Testis (tissue), 2 donors: ENCODE measurements at regions not wholly inside any gene's neighbourhood (a gene's known extent, or its start where the extent isn't known, plus 50 kb on each side); places are given as distances from the start of the nearest gene placed in this dataset.
"Not testable (repeated sequence)": the region's sequence is repeated elsewhere in the genome, so short reads cannot be mapped to it uniquely, and the experiment has no call there.

Source experiments
- DNase-seq: peaks from one replicate; pipeline ENCODE4 v3.0.0-alpha.2; 2019
- H3K27ac ChIP-seq, 2 donors: fragments of 200-600 bp; sonication (generic); one replicate each; pipeline ENCODE4 v1.5.1; 2019
- H3K27me3 ChIP-seq: fragments of 200-600 bp; sonication (generic); one replicate; pipeline ENCODE4 v1.5.1; 2019
- H3K36me3 ChIP-seq: fragments of 200-600 bp; sonication (generic); one replicate; pipeline ENCODE4 v1.5.1; 2017; ENCODE audit warnings: low read depth; ENCODE audit errors: missing control alignments
- H3K4me1 ChIP-seq: fragments of 200-600 bp; sonication (generic); one replicate; pipeline ENCODE4 v1.5.1; 2019
- H3K4me3 ChIP-seq, 2 donors: fragments of 200-600 bp; sonication (generic); one replicate each; pipeline ENCODE4 v1.5.1; 2017 to 2019
- H3K9me3 ChIP-seq: fragments of 200-600 bp; sonication (generic); one replicate; pipeline ENCODE4 v1.5.1; 2017
- POLR2A ChIP-seq: fragments of 450-650 bp; IDR thresholded peaks from one replicate; pipeline ENCODE4 v1.6.1; 2017; ENCODE audit warnings: antibody characterized with exemption, mild to moderate bottlenecking, moderate library complexity
- WGBS, 2 donors: methylation state at CpG; one replicate each; pipeline ENCODE4 v1.1.5; 2018; 5-methylcytosine and 5-hydroxymethylcytosine counted together
- intact Hi-C: fragments of 100-400 bp; cut with DNase I; formaldehyde crosslinking; loops from one replicate; pipeline ENCODE4 v1.15.1; 2023; ENCODE audit warnings: low total_unique reads
- TF ChIP-seq, protein P1 (sequence below), 3 experiments: fragments of 450-650 bp in 2 of 3; fragments of 200-600 bp in 1 of 3; sonication (generic) in 1 of 3; IDR thresholded peaks; one replicate each; pipeline ENCODE4 v1.5.1; 2016 to 2019; ENCODE audit warnings: antibody characterized with exemption in 3 of 3, mild to moderate bottlenecking in 2 of 3, moderate library complexity in 1 of 3

DNA sequence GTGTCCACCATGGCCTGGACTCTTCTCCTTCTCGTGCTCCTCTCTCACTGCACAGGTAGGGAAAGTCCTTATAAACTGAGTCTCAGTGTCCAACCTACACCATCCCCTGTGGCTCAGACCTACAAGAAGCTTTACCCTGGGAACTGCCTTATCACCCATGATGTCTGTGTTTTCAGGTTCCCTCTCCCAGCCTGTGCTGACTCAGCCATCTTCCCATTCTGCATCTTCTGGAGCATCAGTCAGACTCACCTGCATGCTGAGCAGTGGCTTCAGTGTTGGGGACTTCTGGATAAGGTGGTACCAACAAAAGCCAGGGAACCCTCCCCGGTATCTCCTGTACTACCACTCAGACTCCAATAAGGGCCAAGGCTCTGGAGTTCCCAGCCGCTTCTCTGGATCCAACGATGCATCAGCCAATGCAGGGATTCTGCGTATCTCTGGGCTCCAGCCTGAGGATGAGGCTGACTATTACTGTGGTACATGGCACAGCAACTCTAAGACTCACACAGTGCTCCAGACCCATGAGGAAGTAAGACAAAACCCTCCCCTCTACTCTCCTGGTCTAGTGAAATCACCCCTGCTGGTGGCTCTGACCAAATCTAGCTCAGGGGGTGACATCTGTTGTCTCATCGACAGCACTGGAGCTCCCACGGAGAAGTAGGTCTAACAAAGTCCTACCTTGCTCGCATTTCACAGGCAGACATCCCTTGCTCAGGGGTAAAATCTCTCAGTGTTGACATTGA is 74.3 kb downstream of the VPREB1 start:
- H3K27ac ChIP-seq: no peak overlapping the region
- no peaks in the 10 kb centered on the region for H3K4me1 ChIP-seq
- no peak for DNase-seq
- no peaks in the 10 kb centered on the region for H3K36me3 ChIP-seq
- no peaks in the 10 kb centered on the region for H3K9me3 ChIP-seq
- 94 to 96% methylated on average over 7 to 8 of the region's 8 CpGs for WGBS, 2 donors
- no peak overlapping the region for H3K4me3 ChIP-seq
- intact Hi-C loops: no loop called here
- TF ChIP-seq POLR2A: no peak
- TF ChIP-seq, protein P1, sequence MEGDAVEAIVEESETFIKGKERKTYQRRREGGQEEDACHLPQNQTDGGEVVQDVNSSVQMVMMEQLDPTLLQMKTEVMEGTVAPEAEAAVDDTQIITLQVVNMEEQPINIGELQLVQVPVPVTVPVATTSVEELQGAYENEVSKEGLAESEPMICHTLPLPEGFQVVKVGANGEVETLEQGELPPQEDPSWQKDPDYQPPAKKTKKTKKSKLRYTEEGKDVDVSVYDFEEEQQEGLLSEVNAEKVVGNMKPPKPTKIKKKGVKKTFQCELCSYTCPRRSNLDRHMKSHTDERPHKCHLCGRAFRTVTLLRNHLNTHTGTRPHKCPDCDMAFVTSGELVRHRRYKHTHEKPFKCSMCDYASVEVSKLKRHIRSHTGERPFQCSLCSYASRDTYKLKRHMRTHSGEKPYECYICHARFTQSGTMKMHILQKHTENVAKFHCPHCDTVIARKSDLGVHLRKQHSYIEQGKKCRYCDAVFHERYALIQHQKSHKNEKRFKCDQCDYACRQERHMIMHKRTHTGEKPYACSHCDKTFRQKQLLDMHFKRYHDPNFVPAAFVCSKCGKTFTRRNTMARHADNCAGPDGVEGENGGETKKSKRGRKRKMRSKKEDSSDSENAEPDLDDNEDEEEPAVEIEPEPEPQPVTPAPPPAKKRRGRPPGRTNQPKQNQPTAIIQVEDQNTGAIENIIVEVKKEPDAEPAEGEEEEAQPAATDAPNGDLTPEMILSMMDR (IDR thresholded peaks at IDR 0.05): no peak
- no peaks in the 10 kb centered on the region for H3K27me3 ChIP-seq

DNA sequence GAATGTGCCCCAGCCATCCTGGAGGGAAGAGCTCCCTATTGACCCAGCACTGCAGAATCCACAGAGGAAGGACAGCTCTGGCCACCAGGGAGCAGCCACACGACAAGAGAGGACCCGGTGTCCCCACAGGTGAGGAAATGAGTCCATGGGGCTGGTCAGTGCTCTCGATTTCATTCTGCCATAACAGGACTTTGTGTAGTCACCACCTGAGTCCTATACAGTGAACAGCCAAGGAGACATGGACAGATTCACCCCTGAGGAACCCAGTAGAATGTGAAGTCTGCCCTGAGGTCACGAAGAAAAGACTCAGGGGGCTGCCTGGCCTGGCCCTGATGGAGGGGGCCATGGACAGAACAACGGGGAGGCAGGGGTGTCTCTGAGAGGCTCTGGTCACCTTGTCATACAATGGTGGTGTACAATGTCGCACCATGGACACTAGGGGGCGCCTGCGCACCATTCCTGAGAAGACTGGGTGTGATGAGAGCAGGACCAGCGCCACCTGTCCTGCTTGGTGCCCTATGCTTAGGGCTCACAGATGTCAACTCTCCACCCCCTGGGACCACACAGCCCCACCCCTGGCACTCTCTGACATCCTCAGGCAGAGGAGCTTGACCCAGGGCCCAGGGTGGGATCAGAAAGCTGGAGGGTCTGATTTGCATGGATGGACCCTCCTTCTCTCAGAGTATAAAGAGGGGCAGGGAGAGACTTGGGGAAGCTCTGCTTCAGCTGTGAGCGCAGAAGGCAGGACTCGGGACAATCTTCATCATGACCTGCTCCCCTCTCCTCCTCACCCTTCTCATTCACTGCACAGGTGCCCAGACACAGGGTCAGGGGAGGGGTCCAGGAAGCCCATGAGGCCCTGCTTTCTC is 77.4 kb downstream of the VPREB1 start:
- not testable (repeated sequence) for H3K9me3 ChIP-seq

DNA sequence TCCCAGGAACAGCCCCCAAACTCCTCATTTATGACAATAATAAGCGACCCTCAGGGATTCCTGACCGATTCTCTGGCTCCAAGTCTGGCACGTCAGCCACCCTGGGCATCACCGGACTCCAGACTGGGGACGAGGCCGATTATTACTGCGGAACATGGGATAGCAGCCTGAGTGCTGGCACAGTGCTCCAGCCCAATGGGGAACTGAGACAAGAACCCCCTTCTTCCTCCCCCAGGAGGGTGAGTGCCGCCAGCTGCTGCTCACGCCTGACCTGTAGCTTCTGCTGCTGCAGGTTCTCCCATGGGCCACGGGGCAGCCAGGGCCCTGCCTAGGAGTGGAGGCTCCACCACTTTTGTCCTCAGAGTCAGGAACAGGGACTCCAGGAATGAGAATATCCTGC is 78.2 kb downstream of the VPREB1 start:
- no peak for DNase-seq
- Histone ChIP-seq H3K4me3 (no peak overlapping the region), H3K27ac (no peak overlapping the region), H3K9me3 (no peaks in the 10 kb centered on the region), H3K27me3 (no peaks in the 10 kb centered on the region), H3K36me3 (no peaks in the 10 kb centered on the region), H3K4me1 (no peaks in the 10 kb centered on the region)
- WGBS, 2 donors: 93 to 95% methylated on average over 5 to 10 of the region's 10 CpGs
- TF ChIP-seq, protein P1 (IDR thresholded peaks at IDR 0.05): no peak
- TF ChIP-seq POLR2A: no peak
- intact Hi-C loops: no loop called here

More for the DNA sequence above, 77.4 kb downstream of the VPREB1 start:
- H3K27me3 ChIP-seq, H3K4me3 ChIP-seq, H3K27ac ChIP-seq, H3K36me3 ChIP-seq, H3K4me1 ChIP-seq, intact Hi-C loops: not testable (repeated sequence)
- WGBS, 2 donors: 45 to 47% methylated on average over 8 to 9 of the region's 11 CpGs
- DNase-seq: peak; percentile 78
- TF ChIP-seq, protein P1 (IDR thresholded peaks at IDR 0.05): peak; percentile 37 to 82 (median 66)

DNA sequence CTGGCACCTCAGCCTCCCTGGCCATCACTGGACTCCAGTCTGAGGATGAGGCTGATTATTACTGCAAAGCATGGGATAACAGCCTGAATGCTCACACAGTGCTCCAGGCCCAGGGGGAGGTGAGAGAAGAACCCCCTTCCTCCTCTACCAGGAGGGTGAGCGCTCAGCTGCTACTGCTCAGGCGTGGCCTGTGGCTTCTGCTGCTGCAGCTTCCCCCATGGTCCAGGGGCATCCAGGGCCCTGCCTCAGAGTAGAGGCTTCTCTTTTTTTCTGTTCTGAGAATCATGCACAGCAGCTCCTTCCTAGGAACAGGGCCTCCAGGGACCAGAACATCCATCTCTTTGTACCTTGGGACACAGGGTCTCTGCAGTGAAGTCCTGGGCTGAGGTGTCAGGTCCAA is 83.1 kb downstream of the VPREB1 start:
- intact Hi-C loops: no loop called here
- no peak overlapping the region for H3K4me3 ChIP-seq
- no peak overlapping the region for H3K27ac ChIP-seq
- 86% methylated on average over 2 of the region's 2 CpGs; no CpG with 5 or more reads in 1 of the 2 donors for WGBS, 2 donors
- no peak for DNase-seq
- TF ChIP-seq, protein P1 (IDR thresholded peaks at IDR 0.05): no peak
- TF ChIP-seq POLR2A: no peak
- H3K27me3 ChIP-seq: no peaks in the 10 kb centered on the region
- no peaks in the 10 kb centered on the region for H3K4me1 ChIP-seq
- H3K9me3 ChIP-seq: no peaks in the 10 kb centered on the region
- no peaks in the 10 kb centered on the region for H3K36me3 ChIP-seq
